ENCODE measurements at regions not wholly inside any gene's neighbourhood (a gene's known extent, or its start where the extent isn't known, plus 50 kb on each side); places are given as distances from the start of the nearest gene placed in this dataset.

DNA sequence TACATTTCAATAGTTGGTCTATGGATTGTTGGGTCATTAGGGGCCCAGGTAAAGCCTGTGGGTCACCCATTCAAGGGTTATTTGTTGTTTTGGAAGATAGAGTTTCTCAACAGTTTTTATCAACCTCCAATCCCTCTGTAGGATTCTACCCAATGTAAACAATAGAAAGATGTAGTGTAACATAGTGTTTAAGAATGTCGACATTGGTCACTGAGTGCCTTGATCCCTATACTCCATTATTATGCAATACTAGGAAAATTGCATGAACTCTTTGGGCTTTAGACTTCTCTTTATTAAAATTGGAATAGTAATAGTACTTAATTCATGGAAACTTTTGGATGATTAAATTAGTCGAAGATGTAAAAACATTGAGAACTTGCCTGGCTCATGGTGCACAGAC is 292.1 kb downstream of the GPD2 start:
- TF ChIP-seq, protein P1, sequence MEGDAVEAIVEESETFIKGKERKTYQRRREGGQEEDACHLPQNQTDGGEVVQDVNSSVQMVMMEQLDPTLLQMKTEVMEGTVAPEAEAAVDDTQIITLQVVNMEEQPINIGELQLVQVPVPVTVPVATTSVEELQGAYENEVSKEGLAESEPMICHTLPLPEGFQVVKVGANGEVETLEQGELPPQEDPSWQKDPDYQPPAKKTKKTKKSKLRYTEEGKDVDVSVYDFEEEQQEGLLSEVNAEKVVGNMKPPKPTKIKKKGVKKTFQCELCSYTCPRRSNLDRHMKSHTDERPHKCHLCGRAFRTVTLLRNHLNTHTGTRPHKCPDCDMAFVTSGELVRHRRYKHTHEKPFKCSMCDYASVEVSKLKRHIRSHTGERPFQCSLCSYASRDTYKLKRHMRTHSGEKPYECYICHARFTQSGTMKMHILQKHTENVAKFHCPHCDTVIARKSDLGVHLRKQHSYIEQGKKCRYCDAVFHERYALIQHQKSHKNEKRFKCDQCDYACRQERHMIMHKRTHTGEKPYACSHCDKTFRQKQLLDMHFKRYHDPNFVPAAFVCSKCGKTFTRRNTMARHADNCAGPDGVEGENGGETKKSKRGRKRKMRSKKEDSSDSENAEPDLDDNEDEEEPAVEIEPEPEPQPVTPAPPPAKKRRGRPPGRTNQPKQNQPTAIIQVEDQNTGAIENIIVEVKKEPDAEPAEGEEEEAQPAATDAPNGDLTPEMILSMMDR (IDR thresholded peaks at IDR 0.05; ENCODE audit: insufficient read depth, low read length, poor library complexity, severe bottlenecking), result no peak
- TF ChIP-seq EZH2phosphoT487 (conservative IDR thresholded peaks at IDR 0.05; ENCODE audit: low read length), result no peak

Measured in SU-DHL-6 (cell line).